GM21786 (cell line): ENCODE measurements at regions not wholly inside any gene's neighbourhood (a gene's known extent, or its start where the extent isn't known, plus 50 kb on each side); places are given as distances from the start of the nearest gene placed in this dataset.

Experiments
- ATAC-seq: cut with Tn5 transposase; IDR thresholded peaks from one replicate; pipeline ENCODE4 v1.9.1; 2021; ENCODE audit not compliant: unreplicated experiment

- no peak for ATAC-seq
Observed at GRCh38 chr2:217061916-217062505, 202.1 kb upstream of the TNP1 start.

DNA sequence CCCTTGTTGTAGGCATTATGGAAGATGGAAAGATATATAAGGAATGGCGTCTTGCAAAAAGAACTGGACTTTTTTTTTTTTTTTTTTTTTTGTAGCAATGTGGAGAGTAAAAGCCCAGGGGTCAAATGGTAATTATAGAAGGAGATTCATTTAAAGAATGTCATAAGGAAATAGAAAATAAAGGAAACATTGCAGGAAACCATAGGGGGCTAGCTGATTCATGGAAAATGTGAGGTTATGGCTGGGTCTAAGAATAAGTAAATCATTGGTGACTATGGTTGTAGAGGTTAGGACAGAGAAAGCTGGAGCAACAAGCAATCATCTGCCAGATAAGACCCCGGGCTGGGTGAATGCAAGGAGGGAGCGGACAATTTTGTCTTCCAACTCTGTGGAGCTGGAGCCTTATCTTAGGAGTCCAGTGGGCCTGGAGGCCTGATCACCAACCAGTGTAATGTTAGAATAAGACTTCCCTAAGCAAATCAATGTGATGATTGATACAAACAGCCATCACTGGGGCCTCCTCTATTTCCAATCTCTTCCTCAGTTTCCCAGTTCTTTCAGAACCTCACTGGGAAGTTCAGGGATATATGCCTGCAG is 201.2 kb upstream of the TNP1 start:
- ATAC-seq = no peak

GRCh38 chr2:217060516-217060915 is 200.7 kb upstream of the TNP1 start:
- ATAC-seq = no peak

GRCh38 chr2:217058791-217059755 is 199.2 kb upstream of the TNP1 start:
- no peak for ATAC-seq

DNA sequence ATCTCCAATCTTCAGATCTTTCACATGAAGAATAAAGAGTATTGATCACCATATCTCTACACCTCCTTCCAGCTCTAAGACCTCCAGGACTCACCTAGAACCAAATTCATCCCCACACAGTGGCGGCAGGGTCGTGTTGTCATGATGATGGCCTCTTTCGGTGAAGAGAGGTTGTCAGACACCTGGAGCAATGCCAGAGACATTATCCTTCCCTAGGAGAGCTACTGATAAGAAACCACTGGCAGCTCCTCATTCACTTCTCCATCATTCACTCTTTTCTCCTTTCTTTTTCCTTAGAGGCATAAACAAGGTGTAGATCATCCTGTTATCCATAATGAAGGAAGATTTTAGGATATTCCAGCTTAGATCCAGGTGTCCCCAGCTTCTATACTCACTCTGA is 197.9 kb upstream of the TNP1 start:
- no peak for ATAC-seq

DNA sequence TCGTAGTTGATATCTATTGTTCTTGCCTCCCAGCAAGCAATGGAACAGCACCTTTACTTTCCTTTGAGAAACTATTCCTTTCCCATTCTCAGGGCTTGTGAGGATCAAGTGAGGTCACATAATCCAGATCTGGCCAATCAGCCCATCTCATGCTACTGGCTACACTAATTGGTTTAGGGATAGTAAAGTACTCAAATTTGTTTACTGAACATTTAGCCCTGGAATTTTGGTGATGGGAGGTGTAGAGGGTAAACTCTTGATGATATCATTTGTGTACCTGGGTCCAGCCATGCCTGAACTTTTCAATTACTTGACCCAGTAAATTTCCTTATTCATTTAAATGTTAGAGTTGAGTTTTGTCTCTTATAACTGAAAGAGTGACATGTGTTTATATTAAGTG is 195.8 kb upstream of the TNP1 start:
- no peak for ATAC-seq

DNA sequence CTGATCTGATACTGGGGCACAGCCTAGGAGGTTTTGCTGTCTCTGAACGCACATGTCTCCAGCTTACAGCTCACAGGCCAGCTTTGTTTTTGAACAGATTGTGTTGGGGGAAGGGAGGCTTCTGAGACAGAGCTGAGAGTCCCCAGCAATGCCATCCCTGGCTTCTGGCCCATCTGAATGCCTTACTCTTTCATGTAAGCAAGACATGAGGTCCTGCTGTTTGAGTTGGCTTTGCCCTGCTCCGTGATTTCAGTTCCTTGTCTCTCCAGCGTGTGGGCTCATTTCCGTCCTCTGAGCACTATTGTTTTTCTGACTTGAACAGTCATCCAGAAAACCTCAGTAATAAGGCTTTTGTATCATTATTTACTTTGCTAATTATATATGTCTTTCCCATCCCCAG is 194.9 kb upstream of the TNP1 start:
- ATAC-seq = no peak

DNA sequence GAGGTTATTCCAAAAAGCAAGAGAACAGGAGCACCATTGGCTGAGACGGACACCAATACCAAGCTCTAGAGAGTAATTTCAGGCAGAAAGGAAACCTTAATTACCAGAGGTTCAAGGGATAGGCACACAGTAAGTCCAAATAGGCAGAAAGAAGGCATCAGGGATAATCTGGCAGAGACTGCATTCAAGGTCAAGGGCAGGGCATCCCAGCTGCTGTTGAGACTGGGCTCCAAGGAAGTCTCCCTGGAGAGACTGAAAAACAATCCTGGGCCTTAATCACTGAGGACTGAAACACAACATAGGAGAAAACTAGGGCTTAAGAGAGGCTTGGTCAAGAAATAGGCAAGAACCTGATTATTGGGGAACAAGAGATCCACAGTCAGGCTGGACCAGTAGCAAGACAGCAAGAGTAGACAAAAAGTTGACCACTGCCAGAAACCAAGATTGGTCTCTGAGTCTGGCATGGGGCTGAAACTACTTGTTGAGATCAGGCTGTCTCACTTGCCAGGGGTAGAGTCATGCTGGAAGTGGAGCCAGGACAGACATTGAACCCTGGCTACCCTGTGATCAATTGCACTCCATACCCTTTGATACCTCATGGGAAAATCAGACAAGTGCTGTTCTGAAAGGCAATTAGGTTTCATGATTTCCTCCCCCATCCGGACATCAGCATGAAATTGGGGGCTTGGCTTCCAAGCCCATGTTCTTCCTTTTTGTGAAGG is 193.2 kb upstream of the TNP1 start:
- no peak for ATAC-seq

- no peak for ATAC-seq
Observed at GRCh38 chr2:217051416-217051815, 191.6 kb upstream of the TNP1 start.

- no peak for ATAC-seq
Observed at GRCh38 chr2:217049956-217050355, 190.1 kb upstream of the TNP1 start.

GRCh38 chr2:217049422-217049821 is 189.6 kb upstream of the TNP1 start:
- ATAC-seq = no peak

GRCh38 chr2:217048730-217049129 is 188.9 kb upstream of the TNP1 start:
- ATAC-seq = no peak

- ATAC-seq = no peak
Observed at GRCh38 chr2:217047631-217048030, 187.8 kb upstream of the TNP1 start.

DNA sequence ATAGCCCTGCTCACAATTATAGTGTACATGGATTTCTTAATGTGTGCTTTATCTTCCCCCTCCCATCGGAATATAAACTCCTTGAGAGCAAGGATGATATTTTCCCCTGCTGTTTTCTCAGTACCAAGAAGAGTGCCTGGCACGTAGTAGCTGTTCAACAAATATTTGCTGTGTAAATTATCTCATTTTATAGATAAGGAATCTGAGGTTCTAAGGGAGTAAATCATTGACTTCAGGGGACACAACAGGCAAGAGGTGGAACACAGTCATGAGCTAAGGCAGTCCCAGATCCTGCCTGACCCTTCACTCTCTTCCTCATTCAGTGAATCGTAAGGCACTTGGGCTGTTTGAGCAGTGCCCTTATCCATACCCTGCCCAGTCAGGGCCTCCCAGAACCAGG is 187.3 kb upstream of the TNP1 start:
- no peak for ATAC-seq

GRCh38 chr2:217045700-217046475 is 186.0 kb upstream of the TNP1 start:
- ATAC-seq = no peak

DNA sequence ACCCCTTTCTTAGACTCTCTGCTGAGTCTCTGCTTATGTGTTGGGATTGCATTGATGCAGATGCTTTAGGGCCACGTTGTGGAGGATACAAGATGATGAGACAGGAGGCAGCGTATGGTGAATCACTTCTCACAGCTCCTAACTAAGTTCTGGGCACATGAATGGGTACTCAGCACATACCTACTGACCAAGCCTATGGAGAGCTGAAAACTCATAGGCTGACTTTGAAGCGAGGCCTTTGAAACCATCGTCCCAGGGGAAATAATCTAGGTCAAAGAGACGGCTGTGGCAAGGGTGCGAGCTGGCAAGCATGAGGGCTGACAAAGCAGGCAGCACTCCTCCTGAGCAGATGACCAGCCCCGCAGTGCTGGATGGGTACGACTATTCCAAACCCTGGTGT is 180.2 kb upstream of the TNP1 start:
- ATAC-seq = no peak

DNA sequence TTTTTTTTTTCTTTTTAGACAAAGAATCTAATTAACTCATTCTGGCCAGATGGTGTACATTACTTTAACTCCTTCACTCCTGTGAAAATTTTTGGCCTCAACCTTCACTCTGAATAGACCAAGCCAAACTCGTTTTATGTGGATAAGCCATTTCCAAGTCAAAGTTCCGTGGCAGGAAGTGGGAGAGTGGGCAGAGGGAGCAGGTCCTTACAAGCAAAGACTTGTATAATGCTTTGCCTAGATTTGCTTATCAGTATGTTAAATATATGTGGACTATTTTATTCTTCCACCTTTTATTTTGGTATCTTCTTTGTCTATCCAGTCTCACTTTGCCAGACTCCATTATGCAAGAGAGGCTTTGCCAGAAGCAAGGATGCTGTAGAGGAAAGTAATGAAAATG is 178.1 kb upstream of the TNP1 start:
- ATAC-seq = no peak

- ATAC-seq = no peak
Observed at GRCh38 chr2:217037353-217037752, 177.5 kb upstream of the TNP1 start.

DNA sequence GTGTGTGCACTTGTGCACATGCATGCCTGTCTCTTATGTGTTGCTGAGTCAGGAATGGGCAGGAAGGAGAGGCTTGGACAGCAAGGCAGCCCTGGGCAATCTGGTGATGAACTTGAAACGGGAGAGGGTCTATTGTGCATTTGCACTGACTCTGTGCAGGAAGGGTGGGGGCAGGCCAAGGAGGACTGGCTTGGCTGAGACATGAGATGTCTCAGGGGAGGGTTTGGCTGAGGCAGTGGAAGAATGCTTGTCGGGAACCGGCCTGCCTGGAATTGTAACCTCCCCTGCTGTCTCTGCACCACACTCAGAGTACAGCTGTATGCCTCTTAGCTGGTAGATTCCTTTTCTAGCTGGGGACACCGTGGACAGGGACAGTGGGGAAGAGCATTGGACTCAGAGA is 176.1 kb upstream of the TNP1 start:
- no peak for ATAC-seq

DNA sequence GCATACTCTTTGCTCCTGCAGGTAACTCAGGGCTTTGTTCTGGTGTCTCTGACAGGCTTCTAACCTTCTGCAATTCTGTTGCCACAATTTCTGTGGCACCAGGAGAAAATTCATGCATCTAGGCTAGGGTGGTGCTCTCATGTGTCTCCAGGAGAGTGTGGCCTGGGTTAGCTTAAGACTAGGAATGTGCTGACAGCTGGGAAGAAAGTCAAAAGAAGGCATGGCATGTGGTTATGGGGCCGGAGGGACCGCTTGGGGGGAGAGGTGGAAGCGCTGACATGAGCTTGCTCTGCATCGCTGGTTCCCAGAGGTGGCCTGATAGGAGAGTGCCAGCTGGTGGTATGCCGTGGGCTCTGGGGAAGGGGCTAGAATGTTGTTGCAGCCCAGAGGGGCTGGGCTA is 173.3 kb upstream of the TNP1 start:
- ATAC-seq = no peak

GRCh38 chr2:217031445-217031844 is 171.6 kb upstream of the TNP1 start:
- ATAC-seq = no peak
